ENCODE measurements at regions not wholly inside any gene's neighbourhood (a gene's known extent, or its start where the extent isn't known, plus 50 kb on each side); places are given as distances from the start of the nearest gene placed in this dataset.

DNA sequence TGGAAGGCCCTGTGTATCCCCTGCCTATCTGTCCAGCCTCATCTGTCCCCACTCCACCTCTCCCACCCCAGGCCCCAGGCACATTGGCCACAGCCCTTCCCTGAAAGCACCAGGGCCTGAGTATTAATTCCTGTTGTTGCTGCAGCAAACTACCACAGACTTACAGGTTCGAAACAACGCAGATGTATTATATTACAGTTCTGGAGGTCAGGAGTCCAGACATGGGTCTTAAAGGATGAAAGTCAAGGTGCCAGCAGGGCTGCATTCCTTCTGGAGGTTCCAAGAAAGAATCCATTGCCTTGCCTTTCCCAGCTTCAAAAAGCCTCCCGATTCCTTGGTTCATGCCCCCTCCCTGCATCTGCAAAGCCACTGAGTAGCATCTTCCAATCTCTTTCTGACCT, 78.7 kb upstream of the LAPTM4A start:
- H3K9ac ChIP-seq (ENCODE audit: low read length) = no peak overlapping the region
- no peaks in the 10 kb centered on the region for H3K79me1 ChIP-seq (ENCODE audit: low read length)
- H2BK120ac ChIP-seq (ENCODE audit: low read depth, low read length) = no peak overlapping the region
- no peaks in the 10 kb centered on the region for H3K79me2 ChIP-seq (ENCODE audit: control insufficient read depth, insufficient read depth, low read length)
- H2AK5ac ChIP-seq (ENCODE audit: low read length) = no peak overlapping the region
- H3K36me3 ChIP-seq (ENCODE audit: control insufficient read depth, insufficient read depth, low read length) = no peaks in the 10 kb centered on the region
- WGBS (ENCODE audit: extremely low coverage, insufficient coverage, low lambda C conversion rate) = no CpG with 5 or more reads among the region's 3 CpGs
- H3K4ac ChIP-seq (ENCODE audit: low read depth, low read length) = no peak overlapping the region
- no peak overlapping the region for H3K18ac ChIP-seq (ENCODE audit: low read length)
- peaks cover 2% of the 10 kb centered on the region for H3K4me1 ChIP-seq (ENCODE audit: control insufficient read depth, low read depth, low read length)
- H3K4me3 ChIP-seq (ENCODE audit: low read length) = no peak overlapping the region
- no peaks in the 10 kb centered on the region for H3K27me3 ChIP-seq (ENCODE audit: insufficient read depth, low read length, poor library complexity)
- no peak overlapping the region for H2BK5ac ChIP-seq (ENCODE audit: low read length)
- H3K4me2 ChIP-seq (ENCODE audit: low read length) = no peak overlapping the region
- H4K5ac ChIP-seq (ENCODE audit: low read length) = no peak overlapping the region
- no peak overlapping the region for H3K56ac ChIP-seq (ENCODE audit: low read length)
- no peak for DNase-seq
- no peak overlapping the region for H4K8ac ChIP-seq (ENCODE audit: low read depth, low read length)
- H2BK15ac ChIP-seq (replicated peaks; ENCODE audit: low read depth) = no peak overlapping the region
- no peak overlapping the region for H3K27ac ChIP-seq (ENCODE audit: low read depth, low read length)
- H3K23ac ChIP-seq (ENCODE audit: low read length) = no peak overlapping the region

DNA sequence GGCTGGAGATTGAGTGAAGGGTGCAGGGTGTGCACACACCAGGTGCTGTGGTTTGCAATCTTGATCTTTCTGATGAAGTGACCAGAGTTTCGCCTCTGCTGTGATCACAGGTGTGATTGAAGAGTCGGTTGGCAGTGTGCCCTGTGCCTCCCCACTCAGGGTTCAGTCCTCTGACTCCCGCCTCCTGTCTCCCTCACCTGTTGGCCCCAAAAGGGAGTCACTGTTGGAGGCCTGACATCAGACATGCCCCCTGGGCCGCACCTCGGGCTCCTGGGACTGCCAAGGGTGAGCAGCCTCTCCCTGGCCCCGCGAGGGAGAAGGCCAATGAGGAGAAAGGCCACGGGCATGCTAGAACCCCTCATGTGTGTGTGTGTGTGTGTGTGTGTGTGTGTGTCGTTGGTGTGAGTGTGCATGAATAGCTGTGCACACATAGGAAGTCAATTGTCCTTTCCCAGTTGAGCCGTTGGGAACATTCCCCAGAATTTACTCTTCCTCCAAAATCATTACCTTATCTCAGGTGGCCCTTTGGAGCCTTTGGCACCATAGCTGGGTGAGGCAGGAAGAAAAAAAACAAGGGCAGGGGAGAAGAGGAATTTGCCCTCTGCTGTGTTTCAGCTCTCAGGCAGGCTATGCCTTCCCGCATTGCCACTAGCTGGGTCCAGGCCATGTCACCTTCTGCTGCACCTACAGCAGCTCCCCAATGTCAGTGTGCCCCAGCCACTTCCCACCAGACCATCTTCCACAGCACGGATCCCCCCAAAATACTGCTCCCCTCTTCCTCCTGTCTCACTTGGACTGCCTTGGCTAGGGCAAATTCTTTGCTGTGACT, 78.1 kb upstream of the LAPTM4A start:
- H2BK120ac ChIP-seq (ENCODE audit: low read depth, low read length) = no peak overlapping the region
- no peak overlapping the region for H4K5ac ChIP-seq (ENCODE audit: low read length)
- peaks cover 2% of the 10 kb centered on the region for H3K4me1 ChIP-seq (ENCODE audit: control insufficient read depth, low read depth, low read length)
- no peaks in the 10 kb centered on the region for H3K79me2 ChIP-seq (ENCODE audit: control insufficient read depth, insufficient read depth, low read length)
- H3K23ac ChIP-seq (ENCODE audit: low read length) = no peak overlapping the region
- no peaks in the 10 kb centered on the region for H3K27me3 ChIP-seq (ENCODE audit: insufficient read depth, low read length, poor library complexity)
- H3K36me3 ChIP-seq (ENCODE audit: control insufficient read depth, insufficient read depth, low read length) = no peaks in the 10 kb centered on the region
- no peak overlapping the region for H3K4me3 ChIP-seq (ENCODE audit: low read length)
- no peak overlapping the region for H3K27ac ChIP-seq (ENCODE audit: low read depth, low read length)
- DNase-seq = no peak
- no peak overlapping the region for H2AK5ac ChIP-seq (ENCODE audit: low read length)
- H3K9ac ChIP-seq (ENCODE audit: low read length) = no peak overlapping the region
- no peak overlapping the region for H4K8ac ChIP-seq (ENCODE audit: low read depth, low read length)
- H3K56ac ChIP-seq (ENCODE audit: low read length) = no peak overlapping the region
- no peak overlapping the region for H3K4ac ChIP-seq (ENCODE audit: low read depth, low read length)
- H3K18ac ChIP-seq (ENCODE audit: low read length) = no peak overlapping the region
- no peak overlapping the region for H2BK15ac ChIP-seq (replicated peaks; ENCODE audit: low read depth)
- no peak overlapping the region for H2BK5ac ChIP-seq (ENCODE audit: low read length)
- no CpG with 5 or more reads among the region's 12 CpGs for WGBS (ENCODE audit: extremely low coverage, insufficient coverage, low lambda C conversion rate)
- no peaks in the 10 kb centered on the region for H3K79me1 ChIP-seq (ENCODE audit: low read length)
- H3K4me2 ChIP-seq (ENCODE audit: low read length) = no peak overlapping the region

DNA sequence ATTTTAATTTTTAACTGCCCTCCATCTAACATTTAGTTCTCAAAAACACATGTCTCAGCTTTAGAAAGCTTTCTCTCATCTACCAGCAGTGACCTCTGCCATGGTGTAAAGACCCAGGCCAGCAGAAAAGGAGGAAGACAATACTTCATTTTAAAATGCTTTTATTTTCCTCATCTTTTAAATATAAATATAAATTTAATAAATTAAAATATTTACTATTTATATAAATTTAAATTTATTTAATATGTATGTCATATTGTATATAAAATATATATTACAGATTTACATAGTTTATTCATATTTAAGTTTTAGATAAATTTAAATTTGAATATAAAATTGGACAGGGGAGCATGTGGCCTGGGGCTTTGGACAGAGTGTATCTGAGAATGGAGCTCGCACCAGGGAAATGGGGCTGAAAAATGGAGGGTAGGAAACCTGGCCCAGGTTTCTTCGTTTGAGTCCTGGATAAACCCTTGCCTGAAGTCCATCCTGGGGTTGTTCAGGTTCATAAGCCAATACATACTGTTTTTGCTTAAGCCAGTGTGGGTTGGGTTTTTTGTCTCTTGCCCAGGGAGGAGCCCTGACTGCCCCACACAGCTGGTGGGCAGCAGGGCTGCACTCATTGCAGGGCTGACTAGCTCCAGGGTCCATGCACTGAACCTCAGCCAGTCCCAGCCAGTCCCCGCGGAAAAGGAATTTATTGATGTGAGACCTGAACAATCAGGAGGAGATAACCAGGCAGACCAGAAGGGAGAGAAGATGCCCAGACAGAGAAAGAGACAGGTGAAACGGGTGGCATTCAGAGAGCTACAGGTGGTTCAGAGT, 77.3 kb upstream of the LAPTM4A start:
- H3K18ac ChIP-seq (ENCODE audit: low read length) = no peak overlapping the region
- no peaks in the 10 kb centered on the region for H3K79me1 ChIP-seq (ENCODE audit: low read length)
- H3K36me3 ChIP-seq (ENCODE audit: control insufficient read depth, insufficient read depth, low read length) = no peaks in the 10 kb centered on the region
- no peak overlapping the region for H2AK5ac ChIP-seq (ENCODE audit: low read length)
- no peaks in the 10 kb centered on the region for H3K79me2 ChIP-seq (ENCODE audit: control insufficient read depth, insufficient read depth, low read length)
- no peak overlapping the region for H3K23ac ChIP-seq (ENCODE audit: low read length)
- no peak overlapping the region for H2BK5ac ChIP-seq (ENCODE audit: low read length)
- H3K56ac ChIP-seq (ENCODE audit: low read length) = no peak overlapping the region
- WGBS (ENCODE audit: extremely low coverage, insufficient coverage, low lambda C conversion rate) = no CpG with 5 or more reads among the region's 5 CpGs
- no peak overlapping the region for H3K4me3 ChIP-seq (ENCODE audit: low read length)
- DNase-seq = no peak
- no peak overlapping the region for H2BK120ac ChIP-seq (ENCODE audit: low read depth, low read length)
- H4K8ac ChIP-seq (ENCODE audit: low read depth, low read length) = no peak overlapping the region
- H3K4me2 ChIP-seq (ENCODE audit: low read length) = no peak overlapping the region
- no peak overlapping the region for H3K9ac ChIP-seq (ENCODE audit: low read length)
- no peaks in the 10 kb centered on the region for H3K27me3 ChIP-seq (ENCODE audit: insufficient read depth, low read length, poor library complexity)
- no peak overlapping the region for H3K27ac ChIP-seq (ENCODE audit: low read depth, low read length)
- no peak overlapping the region for H3K4ac ChIP-seq (ENCODE audit: low read depth, low read length)
- H3K4me1 ChIP-seq (ENCODE audit: control insufficient read depth, low read depth, low read length) = peaks cover 2% of the 10 kb centered on the region
- H4K5ac ChIP-seq (ENCODE audit: low read length) = no peak overlapping the region
- H2BK15ac ChIP-seq (replicated peaks; ENCODE audit: low read depth) = no peak overlapping the region

DNA sequence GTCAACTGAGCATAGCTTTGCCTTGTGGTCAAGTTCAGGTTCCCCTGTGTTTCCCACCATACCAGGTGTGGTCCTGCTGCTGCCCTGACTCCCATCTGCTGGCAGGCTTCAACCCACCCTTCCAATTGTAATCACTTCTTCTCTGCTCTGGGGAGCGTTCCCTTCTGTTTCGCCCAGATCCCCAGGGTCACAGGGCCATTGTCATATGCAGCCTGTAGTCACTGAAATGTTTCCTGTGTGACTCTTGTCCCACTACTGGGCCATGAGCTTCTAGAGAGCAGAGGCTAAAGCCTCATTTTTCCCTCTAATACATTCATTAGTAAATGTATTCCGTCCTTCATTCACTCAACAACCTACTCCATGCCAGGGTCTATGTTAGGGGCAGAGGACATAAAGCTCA, 75.0 kb upstream of the LAPTM4A start:
- Histone ChIP-seq H4K5ac (ENCODE audit: low read length) (no peak overlapping the region), H3K79me1 (ENCODE audit: low read length) (no peaks in the 10 kb centered on the region), H2AK5ac (ENCODE audit: low read length) (no peak overlapping the region), H3K27ac (ENCODE audit: low read depth, low read length) (no peak overlapping the region), H3K18ac (ENCODE audit: low read length) (no peak overlapping the region), H3K23ac (ENCODE audit: low read length) (no peak overlapping the region), H3K56ac (ENCODE audit: low read length) (no peak overlapping the region), H3K4me1 (ENCODE audit: control insufficient read depth, low read depth, low read length) (peaks cover 2% of the 10 kb centered on the region), H2BK15ac (replicated peaks; ENCODE audit: low read depth) (no peak overlapping the region), H2BK5ac (ENCODE audit: low read length) (no peak overlapping the region), H3K27me3 (ENCODE audit: insufficient read depth, low read length, poor library complexity) (no peaks in the 10 kb centered on the region), H3K4me2 (ENCODE audit: low read length) (no peak overlapping the region), H3K36me3 (ENCODE audit: control insufficient read depth, insufficient read depth, low read length) (no peaks in the 10 kb centered on the region), H4K8ac (ENCODE audit: low read depth, low read length) (no peak overlapping the region), H3K4me3 (ENCODE audit: low read length) (no peak overlapping the region), H3K4ac (ENCODE audit: low read depth, low read length) (no peak overlapping the region), H2BK120ac (ENCODE audit: low read depth, low read length) (no peak overlapping the region), H3K9ac (ENCODE audit: low read length) (no peak overlapping the region), H3K79me2 (ENCODE audit: control insufficient read depth, insufficient read depth, low read length) (no peaks in the 10 kb centered on the region)
- no CpG with 5 or more reads among the region's 3 CpGs for WGBS (ENCODE audit: extremely low coverage, insufficient coverage, low lambda C conversion rate)
- DNase-seq = no peak

DNA sequence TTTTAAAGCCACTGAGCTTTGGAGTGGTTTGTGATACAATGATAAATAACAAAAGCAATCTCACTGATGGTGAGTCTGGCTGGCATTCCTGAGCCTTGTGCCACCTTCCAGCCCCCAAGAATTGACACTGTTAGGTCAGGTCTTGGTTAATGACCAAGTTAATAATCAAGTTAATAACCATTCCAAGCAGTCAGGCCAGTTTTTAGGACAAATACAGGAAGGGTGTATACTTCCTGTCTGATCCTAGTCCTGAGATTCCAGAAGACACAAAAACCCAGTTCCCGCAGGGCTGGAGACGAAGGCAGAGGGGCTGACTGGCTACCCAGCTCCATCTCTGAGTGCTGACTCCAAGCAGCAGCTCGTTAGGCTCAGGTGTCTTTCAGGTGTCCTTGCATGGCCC, 74.6 kb upstream of the LAPTM4A start:
- H2BK15ac ChIP-seq (replicated peaks; ENCODE audit: low read depth) = no peak overlapping the region
- no CpG with 5 or more reads among the region's 3 CpGs for WGBS (ENCODE audit: extremely low coverage, insufficient coverage, low lambda C conversion rate)

More for the DNA sequence above, 74.6 kb upstream of the LAPTM4A start:
- Histone ChIP-seq H3K4me2 (ENCODE audit: low read length) (no peak overlapping the region), H3K4ac (ENCODE audit: low read depth, low read length) (no peak overlapping the region), H3K56ac (ENCODE audit: low read length) (no peak overlapping the region), H3K9ac (ENCODE audit: low read length) (no peak overlapping the region), H2BK5ac (ENCODE audit: low read length) (no peak overlapping the region), H2BK120ac (ENCODE audit: low read depth, low read length) (no peak overlapping the region), H3K27ac (ENCODE audit: low read depth, low read length) (no peak overlapping the region), H3K4me1 (ENCODE audit: control insufficient read depth, low read depth, low read length) (peaks cover 2% of the 10 kb centered on the region), H3K79me1 (ENCODE audit: low read length) (no peaks in the 10 kb centered on the region), H3K36me3 (ENCODE audit: control insufficient read depth, insufficient read depth, low read length) (no peaks in the 10 kb centered on the region), H3K4me3 (ENCODE audit: low read length) (no peak overlapping the region), H3K23ac (ENCODE audit: low read length) (no peak overlapping the region), H3K79me2 (ENCODE audit: control insufficient read depth, insufficient read depth, low read length) (no peaks in the 10 kb centered on the region), H4K5ac (ENCODE audit: low read length) (no peak overlapping the region), H3K18ac (ENCODE audit: low read length) (no peak overlapping the region), H4K8ac (ENCODE audit: low read depth, low read length) (no peak overlapping the region), H3K27me3 (ENCODE audit: insufficient read depth, low read length, poor library complexity) (no peaks in the 10 kb centered on the region), H2AK5ac (ENCODE audit: low read length) (no peak overlapping the region)
- DNase-seq = no peak
